Stimulated activated CD4-positive, alpha-beta T cell treated with anti-CD3 and anti-CD28 coated beads, Interleukin-15, amount 100 ng/mL, for 24 hours (primary cell): ENCODE measurements at regions not wholly inside any gene's neighbourhood (a gene's known extent, or its start where the extent isn't known, plus 50 kb on each side); places are given as distances from the start of the nearest gene placed in this dataset.

Source experiments
- DNase-seq: peaks from one replicate; pipeline ENCODE4 v3.0.0-alpha.2; 2020

GRCh38 chr18:61198486-61198885, 134.7 kb upstream of the CDH20 start:
- no peak for DNase-seq

- DNase-seq, result no peak
These were observed 133.9 kb upstream of the CDH20 start for GRCh38 chr18:61199171-61199848.

GRCh38 chr18:61201511-61201910, 131.7 kb upstream of the CDH20 start:
- no peak for DNase-seq

- no peak for DNase-seq
These were observed 130.1 kb upstream of the CDH20 start for GRCh38 chr18:61203151-61203550.

GRCh38 chr18:61209801-61210200, 123.4 kb upstream of the CDH20 start:
- no peak for DNase-seq

- DNase-seq, result no peak
These were observed 117.2 kb upstream of the CDH20 start for GRCh38 chr18:61216051-61216450.

- no peak for DNase-seq
These were observed 111.0 kb upstream of the CDH20 start for GRCh38 chr18:61222206-61222605.

- no peak for DNase-seq
These were observed 107.9 kb upstream of the CDH20 start for GRCh38 chr18:61225336-61225735.

GRCh38 chr18:61236356-61237057, 96.7 kb upstream of the CDH20 start:
- DNase-seq, result no peak

- no peak for DNase-seq
These were observed 95.7 kb upstream of the CDH20 start for GRCh38 chr18:61237529-61237928.

- DNase-seq, result no peak
These were observed 94.2 kb upstream of the CDH20 start for GRCh38 chr18:61239051-61239450.

- DNase-seq, result no peak
These were observed 91.9 kb upstream of the CDH20 start for GRCh38 chr18:61241260-61241853.

GRCh38 chr18:61244632-61245031, 88.6 kb upstream of the CDH20 start:
- no peak for DNase-seq

- DNase-seq, result no peak
These were observed 88.0 kb upstream of the CDH20 start for GRCh38 chr18:61245276-61245675.

- no peak for DNase-seq
These were observed 84.6 kb upstream of the CDH20 start for GRCh38 chr18:61248589-61248988.

GRCh38 chr18:61256291-61256690, 76.9 kb upstream of the CDH20 start:
- DNase-seq, result no peak

- no peak for DNase-seq
These were observed 71.4 kb upstream of the CDH20 start for GRCh38 chr18:61261870-61262269.

GRCh38 chr18:61272793-61273192, 60.4 kb upstream of the CDH20 start:
- DNase-seq, result no peak

GRCh38 chr18:61273533-61273932, 59.7 kb upstream of the CDH20 start:
- DNase-seq, result no peak

- DNase-seq, result no peak
These were observed 58.7 kb upstream of the CDH20 start for GRCh38 chr18:61274416-61274960.

- DNase-seq, result no peak
These were observed 55.4 kb upstream of the CDH20 start for GRCh38 chr18:61277808-61278207.

GRCh38 chr18:61281431-61281830, 51.8 kb upstream of the CDH20 start:
- DNase-seq, result no peak

- no peak for DNase-seq
These were observed 50.3 kb upstream of the CDH20 start for GRCh38 chr18:61282926-61283325.
